GM18508 (cell line): ENCODE measurements at regions not wholly inside any gene's neighbourhood (a gene's known extent, or its start where the extent isn't known, plus 50 kb on each side); places are given as distances from the start of the nearest gene placed in this dataset.

Experiments
- ATAC-seq: cut with Tn5 transposase; IDR thresholded peaks from one replicate; pipeline ENCODE4 v1.9.1; 2021; ENCODE audit warnings: moderate number of reproducible peaks; ENCODE audit not compliant: insufficient read depth, unreplicated experiment

DNA sequence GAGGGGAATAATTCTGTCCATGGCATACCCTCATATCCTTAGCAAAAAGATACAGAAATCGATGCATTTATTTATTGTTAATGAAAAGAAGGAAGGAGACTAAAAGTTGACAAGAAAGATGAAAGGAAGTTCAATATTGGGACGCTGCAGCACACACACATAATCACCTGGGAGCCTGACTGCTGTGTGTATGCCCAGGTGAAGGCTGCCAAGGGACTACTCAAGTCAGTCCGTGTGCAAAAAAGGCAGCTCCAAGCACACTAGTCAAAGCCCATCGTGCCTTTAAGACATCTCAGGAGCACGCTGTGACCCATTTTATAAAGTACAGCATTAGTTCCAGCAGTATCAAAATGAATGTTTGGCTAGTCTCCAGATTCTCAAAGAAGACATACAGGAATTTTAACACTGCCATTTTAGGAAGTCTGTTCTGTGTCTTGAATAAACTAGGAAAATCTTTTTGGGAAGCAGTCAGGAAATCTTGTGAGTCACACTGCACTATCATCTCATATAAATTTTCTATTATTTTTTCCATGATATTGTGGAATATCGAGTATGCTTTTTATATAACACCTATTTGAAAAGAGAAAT lies 363.9 kb downstream of the GASK1B start:
- ATAC-seq, result no peak

DNA sequence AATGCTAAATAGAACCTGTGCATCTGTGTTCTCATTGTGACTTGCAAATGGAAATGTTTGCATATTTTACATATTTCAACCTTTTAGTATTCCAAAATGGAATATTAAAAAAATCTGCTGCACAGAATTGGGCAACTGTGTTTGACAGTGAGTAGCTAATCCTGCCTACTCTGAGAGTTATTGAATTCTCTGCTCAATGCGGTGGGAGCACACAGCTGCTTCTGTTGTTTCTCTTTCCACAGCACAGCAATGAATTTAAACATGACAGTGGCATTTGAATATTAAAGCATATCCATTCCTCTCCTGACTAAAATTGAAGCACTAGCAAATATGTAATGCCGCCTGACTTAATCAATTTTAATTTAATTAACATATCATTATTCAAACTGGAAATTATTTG lies 366.6 kb downstream of the GASK1B start:
- ATAC-seq, result no peak

DNA sequence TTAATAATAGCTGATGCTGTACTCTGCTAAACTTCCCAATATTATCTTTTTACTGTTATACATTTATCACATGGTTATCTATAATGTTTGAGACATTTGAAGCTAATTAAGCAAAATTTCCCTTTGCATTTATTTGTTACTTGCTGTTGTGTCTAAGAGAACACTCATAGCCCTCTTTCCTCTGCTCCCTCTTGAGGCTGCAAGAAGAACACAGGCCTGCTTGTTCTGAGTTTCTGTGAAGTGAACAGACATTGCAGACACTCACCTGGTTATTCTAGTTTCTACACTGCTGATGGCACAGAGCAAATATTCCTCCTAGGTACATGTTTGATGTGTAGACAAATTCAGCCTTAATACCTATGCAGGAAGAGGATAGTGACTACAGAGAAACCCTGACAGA lies 367.8 kb downstream of the GASK1B start:
- ATAC-seq, result no peak

DNA sequence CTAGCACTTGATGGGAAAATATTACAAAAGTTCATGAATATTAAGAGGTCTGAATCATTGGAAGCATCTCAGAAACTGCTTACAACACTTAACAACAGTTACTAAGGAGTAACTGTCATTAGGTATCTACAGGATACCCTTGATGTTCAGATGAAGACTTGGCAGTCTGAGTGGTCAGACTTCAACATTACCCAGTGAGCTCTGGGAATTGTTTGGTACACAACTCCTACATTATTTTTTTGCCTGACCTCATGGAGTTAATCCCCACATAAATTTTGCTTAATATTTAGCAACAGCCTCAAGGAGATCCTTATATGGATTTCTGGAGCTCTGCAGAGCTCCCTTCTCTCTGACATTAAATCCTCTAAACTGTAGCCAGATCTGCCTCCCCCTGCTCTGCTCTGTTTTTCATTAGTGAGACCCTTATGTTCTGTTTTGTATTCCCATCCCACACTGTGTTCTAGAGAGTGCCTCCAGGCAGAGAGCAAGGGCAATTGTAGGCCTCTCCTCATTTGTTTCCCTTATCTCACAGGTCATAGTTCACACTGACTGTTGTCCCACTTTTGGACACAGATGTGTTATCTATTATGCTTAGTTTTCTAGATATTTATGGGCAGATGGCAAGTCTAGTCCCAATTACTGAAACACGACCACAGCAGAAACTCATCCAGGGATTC lies 368.8 kb downstream of the GASK1B start:
- no peak for ATAC-seq

DNA sequence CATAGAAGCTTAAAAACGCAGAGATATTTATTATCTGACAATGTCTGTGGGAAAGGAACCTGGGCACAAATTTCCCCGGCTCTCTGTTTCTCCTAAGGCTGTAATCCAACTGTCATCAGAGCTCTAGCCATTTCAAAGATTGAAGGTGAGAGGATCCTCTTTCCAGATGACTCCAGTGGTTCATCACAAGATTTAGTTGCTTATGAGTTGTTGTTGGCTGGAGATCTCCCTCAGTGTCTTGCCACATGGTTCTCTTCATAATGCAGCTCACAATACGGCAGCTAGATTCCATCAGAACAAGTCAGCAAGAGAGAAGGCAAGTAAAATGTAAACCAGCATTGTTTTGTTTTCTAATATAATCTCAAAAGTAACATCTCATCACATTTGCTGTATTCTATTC lies 369.4 kb downstream of the GASK1B start:
- no peak for ATAC-seq

DNA sequence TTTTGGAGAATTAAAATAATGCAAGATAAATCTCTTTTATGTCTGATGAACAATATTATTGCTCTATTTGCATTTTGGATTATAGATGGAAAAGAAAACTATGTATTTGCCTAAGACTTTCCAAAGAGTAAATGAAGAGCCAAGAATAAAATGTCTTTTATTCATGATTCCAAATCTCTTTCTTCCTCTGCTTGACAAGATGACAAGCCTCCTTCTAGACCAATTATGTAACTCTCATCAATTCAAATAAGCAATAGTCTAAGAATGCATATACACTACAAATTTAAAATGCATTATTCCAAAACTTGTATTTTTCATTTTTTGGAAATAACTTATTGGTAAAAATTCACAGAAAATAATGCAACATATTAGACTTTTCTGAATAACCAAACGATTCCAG lies 377.3 kb downstream of the GASK1B start:
- ATAC-seq, result no peak

DNA sequence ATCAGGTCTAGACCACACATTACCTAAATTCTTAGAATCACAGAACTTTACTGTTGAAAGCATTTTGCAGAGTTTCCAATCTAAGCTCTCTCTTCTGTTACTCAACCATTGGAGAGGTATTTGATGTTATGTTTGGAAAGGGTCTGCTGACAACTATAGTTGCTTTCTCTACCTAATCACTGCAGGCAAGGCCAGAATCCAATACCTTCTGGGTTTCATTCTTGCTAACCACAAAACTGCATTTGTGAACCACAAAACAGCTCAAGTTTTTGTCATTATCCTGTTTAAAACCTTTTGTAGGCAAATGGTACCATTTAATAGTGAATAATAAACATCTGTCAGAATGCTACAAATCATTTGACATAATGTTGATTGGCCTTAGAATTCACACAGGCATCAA lies 380.1 kb downstream of the GASK1B start:
- ATAC-seq, result no peak

DNA sequence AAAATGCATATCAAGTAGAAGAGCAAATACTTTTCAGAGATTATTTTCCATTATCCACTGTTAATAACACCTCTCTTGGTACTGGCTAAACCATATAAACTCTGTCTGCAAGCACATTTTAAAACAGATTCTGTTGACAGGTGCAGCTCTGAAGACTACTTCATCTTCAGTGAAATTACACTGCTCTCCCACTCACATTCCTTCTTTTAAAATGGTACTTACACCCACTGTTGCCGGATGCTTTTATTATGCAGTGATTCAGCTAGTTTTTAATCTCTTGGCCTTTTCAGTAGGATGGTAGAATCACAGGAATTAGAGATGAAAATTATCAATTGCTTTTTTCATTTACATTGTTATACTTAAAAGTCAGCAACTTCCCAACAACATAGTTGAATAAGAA lies 381.6 kb downstream of the GASK1B start:
- ATAC-seq, result no peak

DNA sequence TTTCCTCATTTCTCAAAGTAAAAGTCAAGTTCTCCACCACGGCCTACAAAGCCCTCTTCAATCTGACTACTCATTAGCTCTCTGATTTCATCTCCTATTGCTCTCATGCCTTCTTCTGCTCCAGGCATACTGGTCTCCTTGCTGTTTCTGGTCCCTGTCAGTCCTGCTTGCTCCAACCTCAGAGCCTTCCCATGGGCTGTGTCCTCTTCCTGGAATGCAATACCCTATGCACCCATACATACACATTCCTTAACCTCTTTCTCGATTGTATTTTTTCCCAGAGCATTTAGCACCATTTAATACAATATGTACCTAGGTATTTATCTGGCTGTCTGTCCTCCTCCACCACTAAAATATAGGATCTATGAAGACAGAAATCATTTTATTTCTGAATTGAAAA lies 385.2 kb downstream of the GASK1B start:
- no peak for ATAC-seq

DNA sequence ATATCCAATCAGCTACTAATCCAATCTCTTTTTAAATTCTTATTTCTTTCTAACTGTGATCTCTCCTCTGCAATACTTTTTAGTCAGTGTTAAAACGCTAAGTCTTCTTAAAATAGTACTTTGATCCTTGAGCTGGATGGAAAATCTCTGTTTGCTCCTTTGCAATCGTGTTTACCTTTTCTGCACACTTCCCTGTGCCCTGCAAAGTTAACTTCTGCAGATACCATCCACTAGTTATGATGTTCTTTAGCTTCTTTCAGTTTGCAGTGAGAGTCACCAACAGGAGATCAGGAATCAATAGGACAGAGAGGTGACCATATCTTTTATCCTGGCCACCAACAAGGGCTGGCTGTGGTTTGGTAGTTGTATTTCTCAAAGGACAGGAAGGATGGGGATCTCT lies 391.5 kb downstream of the GASK1B start:
- no peak for ATAC-seq

DNA sequence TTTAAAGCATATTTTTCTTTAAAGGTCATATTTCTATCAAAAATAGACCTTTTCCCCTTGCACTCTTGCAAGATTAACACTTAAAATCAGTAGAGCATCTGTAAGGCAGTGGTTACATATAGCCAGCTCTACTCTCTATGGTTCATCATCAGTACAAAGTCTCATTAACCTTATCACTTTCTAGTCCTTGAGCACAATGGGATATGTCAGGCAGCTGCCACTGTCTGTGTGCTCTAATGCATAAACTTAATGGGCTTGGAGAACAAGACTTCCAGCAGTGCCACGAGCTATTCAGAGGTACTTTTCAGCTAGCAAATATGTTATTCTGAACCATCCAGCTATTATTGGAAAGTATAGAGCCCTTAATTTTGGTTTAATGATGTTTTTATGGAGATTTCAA lies 393.7 kb downstream of the GASK1B start:
- no peak for ATAC-seq

DNA sequence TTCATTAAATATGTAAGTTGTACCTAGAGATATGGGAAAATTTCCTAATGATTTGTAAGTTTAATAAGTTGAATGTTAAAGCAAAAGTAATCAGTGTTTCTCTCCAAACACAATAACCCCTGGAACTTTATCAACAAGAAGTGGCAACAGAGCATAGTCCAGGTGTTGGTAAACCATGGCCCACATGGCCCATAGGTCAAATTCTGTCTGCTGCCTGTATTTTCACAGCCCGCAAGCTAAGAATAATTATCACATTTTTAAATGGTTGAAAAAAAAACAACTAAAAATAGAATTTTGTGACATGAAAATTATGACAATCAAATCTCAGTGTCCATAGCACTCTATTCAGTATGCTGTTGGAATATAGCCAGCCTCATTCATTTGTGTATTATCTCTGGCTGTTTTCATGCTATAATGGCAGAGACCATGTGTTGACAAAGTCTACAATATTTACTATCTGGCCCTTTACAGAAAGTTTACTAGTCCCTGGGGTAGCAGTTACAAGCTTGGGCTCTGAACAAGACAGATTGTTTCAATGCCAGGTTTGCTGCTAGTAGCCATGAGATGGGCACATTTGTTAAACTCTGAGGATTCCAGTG lies 395.8 kb downstream of the GASK1B start:
- ATAC-seq, result no peak

DNA sequence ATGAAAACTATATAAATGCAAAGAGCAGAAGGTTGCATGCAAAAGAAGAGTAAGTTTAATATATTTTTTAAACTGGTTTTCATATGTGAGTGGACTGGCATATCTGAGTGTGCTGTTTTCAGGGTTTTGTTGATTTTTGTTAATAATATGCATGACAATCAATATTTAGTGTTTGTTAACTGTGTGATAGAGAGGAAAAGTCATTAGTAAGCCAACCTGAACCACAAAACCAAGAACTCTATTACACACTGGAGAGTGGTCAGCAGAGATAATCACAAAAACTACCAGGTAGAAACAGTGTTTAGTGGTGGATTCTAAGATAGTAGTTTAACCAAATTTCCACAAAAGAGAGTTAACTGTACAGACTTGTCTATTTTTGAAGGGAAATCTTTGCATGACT lies 396.9 kb downstream of the GASK1B start:
- ATAC-seq, result no peak

DNA sequence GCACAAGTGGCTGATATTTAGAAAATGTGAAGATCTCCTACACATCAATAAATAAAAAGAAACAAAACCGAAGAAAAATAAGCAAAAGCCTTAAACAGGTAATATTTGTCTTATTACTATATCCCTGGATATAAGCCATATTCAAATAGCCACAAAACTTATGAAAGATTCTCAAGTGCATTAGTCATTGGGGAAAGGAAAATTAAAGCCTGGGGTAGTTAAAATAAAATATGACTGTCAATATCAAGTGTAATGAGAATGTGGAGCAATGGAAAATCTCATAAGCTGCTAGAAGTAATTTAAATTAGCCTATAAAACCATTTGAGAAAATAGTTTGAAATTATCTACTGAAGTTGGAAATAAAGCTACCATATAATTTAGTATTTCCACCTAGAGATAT lies 399.9 kb downstream of the GASK1B start:
- no peak for ATAC-seq

DNA sequence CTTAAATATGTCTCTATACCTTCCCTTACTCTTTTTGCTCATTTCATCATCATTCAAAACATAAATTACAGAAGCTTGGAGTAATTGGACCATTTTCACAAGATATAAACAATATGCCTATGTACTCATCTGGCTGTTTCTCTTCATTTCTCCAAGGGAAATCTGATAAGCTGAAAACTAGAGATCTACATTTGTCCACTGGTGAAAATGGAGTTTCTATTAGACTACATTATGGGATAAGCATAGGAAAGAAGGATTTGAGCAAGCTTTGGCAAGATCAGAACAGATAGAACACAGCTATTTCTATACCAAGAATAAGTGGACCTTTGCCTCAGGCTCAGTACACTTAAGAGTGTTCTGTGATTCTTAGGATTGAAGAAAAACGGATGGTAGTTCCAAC lies 404.4 kb downstream of the GASK1B start:
- no peak for ATAC-seq

DNA sequence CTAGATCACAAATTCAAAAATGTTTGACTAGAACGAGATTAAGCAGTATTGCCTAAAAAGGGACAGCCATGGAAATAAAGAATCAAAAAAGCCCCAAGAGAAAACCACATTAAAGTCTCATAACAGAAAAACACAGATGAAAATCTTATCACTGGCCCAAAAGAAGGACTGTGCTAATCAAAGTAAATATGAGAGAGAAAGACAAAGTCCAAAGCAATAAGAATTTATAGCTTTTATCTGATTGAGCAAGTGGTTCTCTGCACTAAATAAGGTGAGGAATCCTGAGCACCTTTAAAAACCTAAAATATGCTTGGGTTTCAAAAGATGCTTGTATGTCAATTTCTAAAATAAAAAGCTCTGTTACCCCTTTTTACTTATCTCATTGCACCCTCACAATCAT lies 409.3 kb downstream of the GASK1B start:
- ATAC-seq, result no peak

DNA sequence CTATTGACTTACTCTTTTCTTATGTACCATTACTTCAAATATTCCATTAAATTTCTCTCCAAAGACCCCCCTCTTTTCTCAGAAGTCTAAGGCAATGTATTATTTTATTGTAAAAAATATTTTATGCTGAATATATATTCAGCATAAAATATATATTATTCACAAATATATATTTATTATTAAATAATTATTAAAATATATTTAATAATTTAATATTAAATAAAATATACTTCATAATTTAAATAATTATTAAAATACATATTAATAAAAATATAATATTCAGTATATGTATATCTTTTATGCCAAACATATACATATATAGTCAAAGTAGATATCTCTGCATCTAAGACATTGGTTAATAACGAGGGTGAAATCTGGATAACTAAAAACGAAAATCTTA lies 418.4 kb downstream of the GASK1B start:
- ATAC-seq, result no peak

DNA sequence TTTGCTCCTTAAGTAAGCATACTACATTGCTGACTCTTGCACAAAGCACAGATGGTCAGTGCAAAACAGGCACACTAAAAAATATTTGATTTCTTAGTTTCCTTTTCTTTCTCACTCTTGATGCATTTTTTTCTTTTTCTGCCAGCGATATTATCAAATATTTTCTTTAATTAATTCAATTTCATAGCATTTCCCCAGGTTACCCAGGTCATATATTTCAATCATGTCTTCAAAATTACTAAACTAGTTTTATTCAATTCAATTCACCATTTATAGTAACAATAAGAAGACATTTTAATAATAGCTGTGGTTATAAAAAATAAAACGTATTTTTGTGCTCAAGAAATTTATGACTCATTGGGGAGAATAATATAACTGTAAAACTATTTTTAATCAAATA lies 421.2 kb downstream of the GASK1B start:
- ATAC-seq, result no peak

DNA sequence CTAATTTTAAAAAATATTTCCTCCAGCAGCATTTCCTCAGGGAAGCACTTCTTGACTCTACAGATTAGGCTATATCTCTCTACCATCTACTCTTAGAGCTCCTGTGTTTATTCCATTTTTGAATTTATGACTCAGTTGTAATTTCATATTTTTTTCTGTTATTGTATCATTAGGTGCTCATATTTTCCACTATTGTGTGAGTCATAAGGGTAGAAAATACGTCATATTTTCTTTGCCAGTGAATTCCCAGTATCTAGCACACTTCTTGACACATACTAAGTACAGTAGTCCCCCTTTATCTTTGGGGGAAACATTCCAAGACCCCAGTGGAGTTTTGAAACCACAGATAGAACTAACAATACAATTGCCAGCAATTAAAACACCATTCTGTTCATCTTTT lies 431.2 kb downstream of the GASK1B start:
- no peak for ATAC-seq

DNA sequence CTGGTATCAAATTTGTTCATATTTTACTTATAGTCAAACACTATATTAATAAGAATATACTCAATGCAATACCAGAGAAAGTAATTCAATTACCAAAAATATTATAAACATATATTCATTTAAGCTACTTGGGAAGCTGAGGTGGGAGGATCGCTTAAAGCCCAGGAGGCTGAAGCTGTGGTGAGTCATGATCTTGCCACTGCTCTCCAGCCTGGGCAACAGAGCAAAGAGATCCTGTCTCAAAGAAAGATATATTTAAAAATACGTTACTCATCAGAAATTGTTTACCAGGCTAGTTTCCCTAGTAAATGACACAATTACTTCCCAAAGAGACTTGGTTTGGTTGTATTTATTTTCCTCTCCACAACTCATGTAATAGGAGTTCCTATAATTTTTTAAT lies 433.6 kb downstream of the GASK1B start:
- no peak for ATAC-seq

DNA sequence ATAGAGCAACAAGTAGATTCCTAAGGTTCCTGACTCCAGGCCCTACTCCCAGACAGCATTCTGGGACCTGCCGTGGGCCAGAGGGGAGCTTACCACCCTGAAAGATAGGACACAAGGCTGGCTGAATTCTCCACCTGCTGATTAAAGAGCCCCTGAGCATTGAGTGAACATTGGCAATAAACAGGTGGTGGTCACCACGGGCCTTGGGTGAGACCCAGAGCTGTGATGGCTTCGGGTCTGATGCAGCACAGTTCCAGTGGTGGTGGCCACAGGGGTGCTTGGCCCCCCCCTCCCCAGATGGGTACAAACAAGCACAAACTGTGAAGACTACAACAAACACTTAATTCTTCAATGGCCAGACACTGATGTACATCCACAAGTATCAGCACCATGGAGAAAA lies 444.6 kb downstream of the GASK1B start:
- no peak for ATAC-seq

DNA sequence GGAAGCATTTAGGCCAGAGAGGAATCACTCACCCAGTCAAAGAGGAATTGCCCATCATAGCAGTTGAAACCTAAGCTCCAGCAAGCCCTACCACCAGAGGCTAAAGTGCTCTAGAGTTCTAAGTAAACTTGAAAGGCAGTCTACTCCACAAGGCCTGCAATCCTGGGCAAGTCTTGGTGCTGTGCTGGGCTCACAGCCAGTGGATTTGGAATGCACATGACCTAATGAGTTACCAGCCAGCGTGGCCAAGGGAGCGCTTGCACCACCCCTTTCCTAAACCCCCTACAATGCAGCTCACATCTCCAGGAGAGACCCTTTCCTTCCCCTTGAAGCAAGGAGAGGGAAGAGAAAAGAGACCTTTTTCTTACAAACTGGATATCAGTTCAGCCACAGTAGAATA lies 445.7 kb downstream of the GASK1B start:
- ATAC-seq, result no peak
